ENCODE measurements at regions not wholly inside any gene's neighbourhood (a gene's known extent, or its start where the extent isn't known, plus 50 kb on each side); places are given as distances from the start of the nearest gene placed in this dataset.
"Not testable (repeated sequence)": the region's sequence is repeated elsewhere in the genome, so short reads cannot be mapped to it uniquely, and the experiment has no call there.

DNA sequence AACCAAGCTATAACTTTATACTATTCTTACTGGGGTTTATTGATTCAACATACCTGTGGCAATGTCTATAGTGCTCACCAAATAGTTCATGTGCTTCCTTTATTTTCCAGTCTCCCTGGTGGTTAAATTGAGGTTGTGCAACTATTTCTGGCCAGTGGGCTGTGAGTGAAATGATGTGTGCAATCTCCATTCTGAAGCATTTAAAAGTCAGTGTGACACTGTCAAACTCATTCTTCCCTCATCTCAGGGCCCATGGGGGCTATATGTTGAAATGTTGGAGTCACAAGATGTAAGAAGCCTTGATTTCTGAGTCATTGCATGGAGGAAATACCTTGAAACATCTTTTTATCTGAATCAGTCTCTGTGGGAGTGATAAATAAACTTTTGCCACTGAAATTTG, 414.3 kb upstream of the RPS6KA3 start:
- TF ChIP-seq, protein P1, sequence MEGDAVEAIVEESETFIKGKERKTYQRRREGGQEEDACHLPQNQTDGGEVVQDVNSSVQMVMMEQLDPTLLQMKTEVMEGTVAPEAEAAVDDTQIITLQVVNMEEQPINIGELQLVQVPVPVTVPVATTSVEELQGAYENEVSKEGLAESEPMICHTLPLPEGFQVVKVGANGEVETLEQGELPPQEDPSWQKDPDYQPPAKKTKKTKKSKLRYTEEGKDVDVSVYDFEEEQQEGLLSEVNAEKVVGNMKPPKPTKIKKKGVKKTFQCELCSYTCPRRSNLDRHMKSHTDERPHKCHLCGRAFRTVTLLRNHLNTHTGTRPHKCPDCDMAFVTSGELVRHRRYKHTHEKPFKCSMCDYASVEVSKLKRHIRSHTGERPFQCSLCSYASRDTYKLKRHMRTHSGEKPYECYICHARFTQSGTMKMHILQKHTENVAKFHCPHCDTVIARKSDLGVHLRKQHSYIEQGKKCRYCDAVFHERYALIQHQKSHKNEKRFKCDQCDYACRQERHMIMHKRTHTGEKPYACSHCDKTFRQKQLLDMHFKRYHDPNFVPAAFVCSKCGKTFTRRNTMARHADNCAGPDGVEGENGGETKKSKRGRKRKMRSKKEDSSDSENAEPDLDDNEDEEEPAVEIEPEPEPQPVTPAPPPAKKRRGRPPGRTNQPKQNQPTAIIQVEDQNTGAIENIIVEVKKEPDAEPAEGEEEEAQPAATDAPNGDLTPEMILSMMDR (IDR thresholded peaks at IDR 0.05; ENCODE audit: unreplicated experiment) = peak; percentile 18
- DNase-seq = peak; percentile 9
- Mint-ChIP-seq H3K36me3 (ENCODE audit: insufficient read depth, unreplicated experiment) (no peaks in the 10 kb centered on the region), H3K4me1 (ENCODE audit: low read depth, unreplicated experiment) (peaks cover 26% of the 10 kb centered on the region), H3K9me3 (ENCODE audit: low read depth, unreplicated experiment) (no peaks in the 10 kb centered on the region), H3K4me3 (ENCODE audit: low read depth, unreplicated experiment) (no peak overlapping the region), H3K27ac (ENCODE audit: unreplicated experiment) (no peak overlapping the region), H3K27me3 (ENCODE audit: unreplicated experiment) (no peaks in the 10 kb centered on the region)
- CTCF ChIA-PET = interaction anchor here (0.6 kb wide), 2 partner anchors 22 to 1549 kb away, joined by 3 to 4 read pairs; no protein-coding TSS in a partner anchor
- intact Hi-C loops (cut with micrococcal nuclease; ENCODE audit: unreplicated experiment) = loop anchor here (5.0 kb wide), 1 partner anchor 151 kb away; no protein-coding TSS in a partner anchor
- BruUV-seq (replicated peaks) = no TSS peak

GRCh38 chrX:20672476-20672875, 405.8 kb upstream of the RPS6KA3 start:
- no peak overlapping the region for H3K4me3 Mint-ChIP-seq (ENCODE audit: low read depth, unreplicated experiment)
- CTCF ChIA-PET = no interaction called here
- no TSS peak for BruUV-seq (replicated peaks)
- no peaks in the 10 kb centered on the region for H3K36me3 Mint-ChIP-seq (ENCODE audit: insufficient read depth, unreplicated experiment)
- no peaks in the 10 kb centered on the region for H3K4me1 Mint-ChIP-seq (ENCODE audit: low read depth, unreplicated experiment)
- no peaks in the 10 kb centered on the region for H3K9me3 Mint-ChIP-seq (ENCODE audit: low read depth, unreplicated experiment)
- DNase-seq = no peak
- no peak overlapping the region for H3K27ac Mint-ChIP-seq (ENCODE audit: unreplicated experiment)
- TF ChIP-seq, protein P1 (IDR thresholded peaks at IDR 0.05; ENCODE audit: unreplicated experiment) = no peak
- intact Hi-C loops (cut with micrococcal nuclease; ENCODE audit: unreplicated experiment) = no loop called here
- H3K27me3 Mint-ChIP-seq (ENCODE audit: unreplicated experiment) = no peaks in the 10 kb centered on the region

DNA sequence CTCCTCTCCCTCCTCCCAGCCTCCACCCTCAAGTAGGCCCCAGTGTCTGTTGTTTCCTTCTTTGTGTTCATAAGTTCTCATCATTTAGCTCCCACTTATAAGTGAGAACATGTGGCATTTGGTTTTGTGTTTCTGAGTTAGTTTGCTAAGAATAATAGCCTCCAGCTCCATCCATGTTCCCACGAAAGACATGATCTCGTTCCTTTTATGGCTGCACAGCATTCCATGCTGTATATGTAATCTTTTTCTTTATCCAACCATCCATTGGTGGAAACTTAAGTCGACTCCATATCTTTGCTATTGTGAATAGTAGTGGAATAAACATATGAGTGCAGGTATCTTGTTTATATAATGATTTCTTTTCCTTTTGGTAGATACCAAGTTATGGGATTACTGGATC, 405.0 kb upstream of the RPS6KA3 start:
- H3K4me1 Mint-ChIP-seq (ENCODE audit: low read depth, unreplicated experiment); CTCF ChIA-PET; H3K27ac Mint-ChIP-seq (ENCODE audit: unreplicated experiment); H3K9me3 Mint-ChIP-seq (ENCODE audit: low read depth, unreplicated experiment); H3K4me3 Mint-ChIP-seq (ENCODE audit: low read depth, unreplicated experiment); H3K27me3 Mint-ChIP-seq (ENCODE audit: unreplicated experiment); DNase-seq; BruUV-seq (replicated peaks); intact Hi-C loops (cut with micrococcal nuclease; ENCODE audit: unreplicated experiment); H3K36me3 Mint-ChIP-seq (ENCODE audit: insufficient read depth, unreplicated experiment): not testable (repeated sequence)

DNA sequence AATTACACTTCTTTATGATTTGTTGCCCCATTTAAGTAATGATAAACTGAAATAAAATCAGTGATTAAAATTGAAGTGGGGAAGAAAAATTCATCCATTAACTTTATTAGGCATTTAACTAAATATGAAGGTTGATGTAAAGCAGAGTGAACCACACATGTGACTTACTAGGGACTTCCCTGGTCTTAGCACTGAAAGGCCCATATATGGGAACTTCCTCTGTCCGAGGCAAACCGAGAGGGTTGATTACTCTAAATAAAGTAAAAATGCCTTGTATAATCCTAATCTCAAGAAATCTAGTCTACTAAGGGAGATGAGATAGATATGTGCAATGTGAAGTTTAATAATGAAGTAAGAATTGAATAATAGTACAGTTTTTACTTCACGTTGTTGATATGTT, 403.9 kb upstream of the RPS6KA3 start:
- Mint-ChIP-seq H3K9me3 (ENCODE audit: low read depth, unreplicated experiment) (no peaks in the 10 kb centered on the region), H3K4me3 (ENCODE audit: low read depth, unreplicated experiment) (no peak overlapping the region), H3K27ac (ENCODE audit: unreplicated experiment) (no peak overlapping the region), H3K4me1 (ENCODE audit: low read depth, unreplicated experiment) (no peaks in the 10 kb centered on the region), H3K36me3 (ENCODE audit: insufficient read depth, unreplicated experiment) (no peaks in the 10 kb centered on the region), H3K27me3 (ENCODE audit: unreplicated experiment) (no peaks in the 10 kb centered on the region)
- no TSS peak for BruUV-seq (replicated peaks)
- no peak for DNase-seq
- TF ChIP-seq, protein P1 (IDR thresholded peaks at IDR 0.05; ENCODE audit: unreplicated experiment) = no peak
- CTCF ChIA-PET = interaction anchor here (0.6 kb wide), 1 partner anchor 59 kb away, joined by 8 read pairs; no protein-coding TSS in a partner anchor
- intact Hi-C loops (cut with micrococcal nuclease; ENCODE audit: unreplicated experiment) = no loop called here

GRCh38 chrX:20668550-20668949, 401.8 kb upstream of the RPS6KA3 start:
- BruUV-seq (replicated peaks) = no TSS peak

More at GRCh38 chrX:20668550-20668949, 401.8 kb upstream of the RPS6KA3 start:
- Mint-ChIP-seq H3K27me3 (ENCODE audit: unreplicated experiment) (no peaks in the 10 kb centered on the region), H3K4me3 (ENCODE audit: low read depth, unreplicated experiment) (no peak overlapping the region), H3K36me3 (ENCODE audit: insufficient read depth, unreplicated experiment) (no peaks in the 10 kb centered on the region), H3K27ac (ENCODE audit: unreplicated experiment) (no peak overlapping the region), H3K4me1 (ENCODE audit: low read depth, unreplicated experiment) (no peaks in the 10 kb centered on the region), H3K9me3 (ENCODE audit: low read depth, unreplicated experiment) (no peaks in the 10 kb centered on the region)
- TF ChIP-seq, protein P1 (IDR thresholded peaks at IDR 0.05; ENCODE audit: unreplicated experiment) = no peak
- no peak for DNase-seq
- CTCF ChIA-PET = no interaction called here
- intact Hi-C loops (cut with micrococcal nuclease; ENCODE audit: unreplicated experiment) = no loop called here
